ENCODE measurements at regions not wholly inside any gene's neighbourhood (a gene's known extent, or its start where the extent isn't known, plus 50 kb on each side); places are given as distances from the start of the nearest gene placed in this dataset.
"Not testable (repeated sequence)": the region's sequence is repeated elsewhere in the genome, so short reads cannot be mapped to it uniquely, and the experiment has no call there.

GRCh38 chr20:30484009-30484748 is 773.3 kb upstream of the DEFB115 start:
- TF ChIP-seq, protein P1, sequence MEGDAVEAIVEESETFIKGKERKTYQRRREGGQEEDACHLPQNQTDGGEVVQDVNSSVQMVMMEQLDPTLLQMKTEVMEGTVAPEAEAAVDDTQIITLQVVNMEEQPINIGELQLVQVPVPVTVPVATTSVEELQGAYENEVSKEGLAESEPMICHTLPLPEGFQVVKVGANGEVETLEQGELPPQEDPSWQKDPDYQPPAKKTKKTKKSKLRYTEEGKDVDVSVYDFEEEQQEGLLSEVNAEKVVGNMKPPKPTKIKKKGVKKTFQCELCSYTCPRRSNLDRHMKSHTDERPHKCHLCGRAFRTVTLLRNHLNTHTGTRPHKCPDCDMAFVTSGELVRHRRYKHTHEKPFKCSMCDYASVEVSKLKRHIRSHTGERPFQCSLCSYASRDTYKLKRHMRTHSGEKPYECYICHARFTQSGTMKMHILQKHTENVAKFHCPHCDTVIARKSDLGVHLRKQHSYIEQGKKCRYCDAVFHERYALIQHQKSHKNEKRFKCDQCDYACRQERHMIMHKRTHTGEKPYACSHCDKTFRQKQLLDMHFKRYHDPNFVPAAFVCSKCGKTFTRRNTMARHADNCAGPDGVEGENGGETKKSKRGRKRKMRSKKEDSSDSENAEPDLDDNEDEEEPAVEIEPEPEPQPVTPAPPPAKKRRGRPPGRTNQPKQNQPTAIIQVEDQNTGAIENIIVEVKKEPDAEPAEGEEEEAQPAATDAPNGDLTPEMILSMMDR (conservative IDR thresholded peaks at IDR 0.05; ENCODE audit: low read depth, low read length), result no peak

GRCh38 chr20:30484749-30485070 is 772.8 kb upstream of the DEFB115 start:
- TF ChIP-seq, protein P1 (conservative IDR thresholded peaks at IDR 0.05; ENCODE audit: low read depth, low read length), result no peak
- H3K4me3 ChIP-seq (ENCODE audit: low read depth, low read length), result no peak overlapping the region
- DNase-seq (ENCODE audit: low read depth), result no peak

More at GRCh38 chr20:30484009-30484748, 773.3 kb upstream of the DEFB115 start:
- H3K4me3 ChIP-seq (ENCODE audit: low read depth, low read length), result no peak overlapping the region
- no peak for DNase-seq (ENCODE audit: low read depth)

- no peak overlapping the region for H3K4me3 ChIP-seq (ENCODE audit: low read depth, low read length)
- TF ChIP-seq, protein P1 (conservative IDR thresholded peaks at IDR 0.05; ENCODE audit: low read depth, low read length), result no peak
- no peak for DNase-seq (ENCODE audit: low read depth)
Observed at GRCh38 chr20:30485331-30486102, 771.9 kb upstream of the DEFB115 start.

GRCh38 chr20:30486103-30486478 is 771.4 kb upstream of the DEFB115 start:
- TF ChIP-seq, protein P1 (conservative IDR thresholded peaks at IDR 0.05; ENCODE audit: low read depth, low read length), result no peak
- no peak overlapping the region for H3K4me3 ChIP-seq (ENCODE audit: low read depth, low read length)
- no peak for DNase-seq (ENCODE audit: low read depth)

GRCh38 chr20:30487461-30487860 is 770.0 kb upstream of the DEFB115 start:
- H3K4me3 ChIP-seq (ENCODE audit: low read depth, low read length); DNase-seq (ENCODE audit: low read depth): not testable (repeated sequence)

- DNase-seq (ENCODE audit: low read depth), result no peak
- TF ChIP-seq, protein P1 (conservative IDR thresholded peaks at IDR 0.05; ENCODE audit: low read depth, low read length), result no peak
- H3K4me3 ChIP-seq (ENCODE audit: low read depth, low read length), result no peak overlapping the region
Observed at GRCh38 chr20:30487947-30488926, 769.2 kb upstream of the DEFB115 start.
